PC-3 (cell line): ENCODE measurements at regions not wholly inside any gene's neighbourhood (a gene's known extent, or its start where the extent isn't known, plus 50 kb on each side); places are given as distances from the start of the nearest gene placed in this dataset.

Experiments
- ATAC-seq: fragments of 200-7000 bp; cut with Tn5 transposase; 2 replicates; pipeline ENCODE4 v1.9.1; 2020; ENCODE audit warnings: mild to moderate bottlenecking, moderate library complexity
- BruUV-seq: library from RNA; stranded (reverse); fragments of 400-500 nt; replicated peaks from 2 replicates; lab custom pipeline; 2021; lab: Mats Ljungman, UMichigan
- CTCF ChIA-PET: fragments of 300-600 bp; sonication (Branson Sonifier 250); formaldehyde crosslinking; loops from one replicate; lab custom pipeline; 2022; ENCODE audit warnings: antibody characterized with exemption; lab: Charles Lee
- POLR2A ChIA-PET: fragments of 300-600 bp; sonication (Branson Sonifier 250); formaldehyde crosslinking; loops from one replicate; lab custom pipeline; 2022; ENCODE audit warnings: antibody characterized with exemption; ENCODE audit not compliant: unreplicated experiment; lab: Charles Lee
- DNase-seq: peaks from one replicate; pipeline ENCODE4 v3.0.0-alpha.2; 2015
- H2AFZ ChIP-seq: fragments of 300-600 bp; sonication (generic); 2 replicates; pipeline ENCODE4 v1.6.0; 2016; ENCODE audit warnings: antibody characterized with exemption, low read length
- H3F3A ChIP-seq: fragments of 300-600 bp; sonication (generic); one replicate; pipeline ENCODE4 v1.6.0; 2017; ENCODE audit warnings: antibody characterized with exemption, low read length, control low read depth, mild to moderate bottlenecking; ENCODE audit not compliant: unreplicated experiment
- H3K27ac ChIP-seq: fragments of 300-600 bp; sonication (generic); 2 replicates; pipeline ENCODE4 v1.5.1; 2016; ENCODE audit warnings: mild to moderate bottlenecking, low read length
- H3K27me3 ChIP-seq: fragments of 300-600 bp; sonication (generic); 2 replicates; pipeline ENCODE4 v1.6.1; 2016; ENCODE audit warnings: low read length, mixed read lengths
- H3K36me3 ChIP-seq: fragments of 300-600 bp; sonication (generic); 2 replicates; pipeline ENCODE4 v1.6.1; 2016; ENCODE audit warnings: low read depth, mixed run types, low read length, mixed read lengths
- H3K4me1 ChIP-seq: fragments of 300-600 bp; sonication (generic); 2 replicates; pipeline ENCODE4 v1.5.1; 2016; ENCODE audit warnings: low read length; ENCODE audit not compliant: insufficient read depth
- H3K4me2 ChIP-seq: fragments of 300-600 bp; sonication (generic); 2 replicates; pipeline ENCODE4 v1.6.0; 2016; ENCODE audit warnings: low read length
- H3K4me3 ChIP-seq: fragments of 300-600 bp; sonication (generic); 2 replicates; pipeline ENCODE4 v1.5.1; 2016; ENCODE audit warnings: mild to moderate bottlenecking, low read length, mixed read lengths
- H3K79me2 ChIP-seq: fragments of 300-600 bp; sonication (generic); 2 replicates; pipeline ENCODE4 v1.6.1; 2017; ENCODE audit warnings: low read length, mixed read lengths
- H3K9ac ChIP-seq: fragments of 300-600 bp; sonication (generic); 2 replicates; pipeline ENCODE4 v1.6.0; 2016; ENCODE audit warnings: mild to moderate bottlenecking, low read length
- H3K9me2 ChIP-seq: fragments of 300-600 bp; sonication (generic); replicated peaks from 2 replicates; pipeline ENCODE4 v1.6.1; 2016; ENCODE audit warnings: mixed run types, low read length, mixed read lengths
- H3K9me3 ChIP-seq: fragments of 300-600 bp; sonication (generic); 2 replicates; pipeline ENCODE4 v1.6.1; 2016; ENCODE audit warnings: low read length, mixed read lengths
- H4K20me1 ChIP-seq: fragments of 300-600 bp; sonication (generic); 2 replicates; pipeline ENCODE4 v1.6.1; 2016; ENCODE audit warnings: low read length, mixed read lengths
- EZH2 ChIP-seq: fragments of 300-600 bp; sonication (generic); IDR thresholded peaks from one replicate; pipeline ENCODE4 v1.6.1; 2017; ENCODE audit warnings: antibody characterized with exemption, mild to moderate bottlenecking, low read length; ENCODE audit not compliant: unreplicated experiment
- EZH2phosphoT487 ChIP-seq: fragments of 300-600 bp; sonication (generic); IDR thresholded peaks from 2 replicates; pipeline ENCODE4 v1.6.1; 2018; ENCODE audit warnings: mild to moderate bottlenecking, antibody characterized with exemption, low read length, borderline replicate concordance
- intact Hi-C: fragments of 100-400 bp; cut with micrococcal nuclease; formaldehyde crosslinking; loops from 2 replicates; pipeline ENCODE4 v1.9.0; 2023
- TF ChIP-seq, protein P1 (sequence below): fragments of 300-600 bp; sonication (generic); conservative IDR thresholded peaks from 2 replicates; pipeline ENCODE4 v1.5.1; 2017; ENCODE audit warnings: antibody characterized with exemption, low read depth, mild to moderate bottlenecking, low read length

DNA sequence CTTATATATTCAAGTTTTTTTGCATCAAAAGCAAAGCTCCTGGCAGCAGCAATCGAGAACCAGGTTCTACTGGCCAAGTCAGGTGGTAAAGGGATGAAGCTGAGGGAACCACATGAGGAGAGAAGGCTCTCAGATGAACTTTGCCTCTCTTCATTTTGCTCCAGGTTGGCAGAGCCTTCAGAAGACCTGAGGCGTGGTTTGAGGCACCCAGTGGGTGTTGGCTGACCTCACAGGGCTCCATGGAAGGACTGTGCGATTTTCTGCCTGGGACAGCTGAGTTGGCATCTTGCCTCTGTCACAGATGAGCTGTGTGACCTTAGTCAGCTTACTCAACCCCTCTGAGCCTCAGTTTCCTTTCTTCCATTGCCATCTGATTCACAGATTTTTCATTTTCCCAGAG is 89.0 kb downstream of the INSIG2 start:
- Histone ChIP-seq H3K79me2 (no peaks in the 10 kb centered on the region), H3F3A (no peaks in the 10 kb centered on the region), H2AFZ (no peak overlapping the region), H4K20me1 (no peaks in the 10 kb centered on the region), H3K4me3 (no peak overlapping the region), H3K4me2 (no peak overlapping the region), H3K27ac (no peak overlapping the region), H3K9ac (no peak overlapping the region), H3K4me1 (no peaks in the 10 kb centered on the region), H3K9me3 (no peaks in the 10 kb centered on the region), H3K9me2 (no peaks in the 10 kb centered on the region), H3K27me3 (no peaks in the 10 kb centered on the region), H3K36me3 (no peaks in the 10 kb centered on the region)
- ChIA-PET POLR2A (no interaction called here), CTCF (no interaction called here)
- no peak for ATAC-seq
- no peak for DNase-seq
- no TSS peak for BruUV-seq
- TF ChIP-seq EZH2phosphoT487, result no peak
- intact Hi-C loops, result no loop called here

DNA sequence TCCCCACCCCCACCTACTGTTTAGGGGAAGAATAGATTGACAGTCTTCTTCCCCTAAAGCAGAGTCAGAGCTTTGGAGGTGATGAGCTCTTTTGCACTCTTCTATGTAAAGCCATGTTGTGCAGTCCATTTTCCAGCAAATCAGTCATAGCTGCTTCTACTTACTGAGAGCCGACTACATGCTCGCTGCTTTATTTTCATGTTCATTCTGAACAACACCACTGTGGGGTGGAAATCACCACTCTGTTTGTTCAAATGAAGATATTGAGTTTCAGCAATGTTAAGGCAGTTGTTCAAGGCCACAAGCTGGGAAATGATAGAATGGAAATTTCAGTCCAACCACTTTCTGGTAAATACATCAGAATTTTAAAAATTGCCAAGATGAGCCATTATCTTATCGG is 88.3 kb downstream of the INSIG2 start:
- CTCF ChIA-PET, result no interaction called here
- BruUV-seq, result no TSS peak

DNA sequence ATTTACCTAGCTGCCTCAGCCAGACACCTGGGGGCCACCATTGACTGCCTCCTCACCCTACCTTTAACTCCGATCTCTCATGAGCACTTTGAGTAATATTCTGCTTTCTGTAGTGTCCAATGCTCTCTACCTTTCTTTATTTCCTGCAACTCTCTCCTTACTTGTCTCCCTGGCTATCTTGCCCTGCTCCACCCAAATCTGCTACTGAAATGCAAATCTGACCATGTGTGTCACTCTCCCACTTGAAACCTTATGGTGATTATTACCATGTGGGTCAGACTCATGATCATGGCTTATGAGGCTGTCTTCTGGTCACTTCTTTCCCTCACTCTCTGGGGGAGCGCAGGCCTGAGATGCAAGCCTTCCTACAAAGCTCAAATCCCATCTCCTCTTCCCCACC is 83.3 kb downstream of the INSIG2 start:
- POLR2A ChIA-PET, result no interaction called here
- Histone ChIP-seq H3K4me2 (no peak overlapping the region), H3K27ac (no peak overlapping the region), H3K9me2 (no peaks in the 10 kb centered on the region), H3F3A (no peaks in the 10 kb centered on the region), H3K4me1 (peaks cover 12% of the 10 kb centered on the region), H2AFZ (no peak overlapping the region), H3K79me2 (no peaks in the 10 kb centered on the region), H3K4me3 (no peak overlapping the region), H3K27me3 (no peaks in the 10 kb centered on the region), H3K9me3 (no peaks in the 10 kb centered on the region), H4K20me1 (no peaks in the 10 kb centered on the region), H3K36me3 (no peaks in the 10 kb centered on the region), H3K9ac (no peak overlapping the region)
- intact Hi-C loops, result no loop called here
- ATAC-seq (no peak), DNase-seq (no peak)
- no TSS peak for BruUV-seq
- CTCF ChIA-PET, result no interaction called here
- TF ChIP-seq, protein P1, sequence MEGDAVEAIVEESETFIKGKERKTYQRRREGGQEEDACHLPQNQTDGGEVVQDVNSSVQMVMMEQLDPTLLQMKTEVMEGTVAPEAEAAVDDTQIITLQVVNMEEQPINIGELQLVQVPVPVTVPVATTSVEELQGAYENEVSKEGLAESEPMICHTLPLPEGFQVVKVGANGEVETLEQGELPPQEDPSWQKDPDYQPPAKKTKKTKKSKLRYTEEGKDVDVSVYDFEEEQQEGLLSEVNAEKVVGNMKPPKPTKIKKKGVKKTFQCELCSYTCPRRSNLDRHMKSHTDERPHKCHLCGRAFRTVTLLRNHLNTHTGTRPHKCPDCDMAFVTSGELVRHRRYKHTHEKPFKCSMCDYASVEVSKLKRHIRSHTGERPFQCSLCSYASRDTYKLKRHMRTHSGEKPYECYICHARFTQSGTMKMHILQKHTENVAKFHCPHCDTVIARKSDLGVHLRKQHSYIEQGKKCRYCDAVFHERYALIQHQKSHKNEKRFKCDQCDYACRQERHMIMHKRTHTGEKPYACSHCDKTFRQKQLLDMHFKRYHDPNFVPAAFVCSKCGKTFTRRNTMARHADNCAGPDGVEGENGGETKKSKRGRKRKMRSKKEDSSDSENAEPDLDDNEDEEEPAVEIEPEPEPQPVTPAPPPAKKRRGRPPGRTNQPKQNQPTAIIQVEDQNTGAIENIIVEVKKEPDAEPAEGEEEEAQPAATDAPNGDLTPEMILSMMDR, result no peak
- TF ChIP-seq EZH2phosphoT487, result no peak
- no peak for TF ChIP-seq EZH2

More for the DNA sequence above, 88.3 kb downstream of the INSIG2 start:
- intact Hi-C loops, result no loop called here
- no peak overlapping the region for H3K9ac ChIP-seq
- no peaks in the 10 kb centered on the region for H3K27me3 ChIP-seq
- no peaks in the 10 kb centered on the region for H4K20me1 ChIP-seq
- no peaks in the 10 kb centered on the region for H3K9me3 ChIP-seq
- ATAC-seq, result no peak
- no peak overlapping the region for H3K4me2 ChIP-seq
- H2AFZ ChIP-seq, result no peak overlapping the region
- TF ChIP-seq, protein P1, result no peak
- TF ChIP-seq EZH2phosphoT487, result no peak
- TF ChIP-seq EZH2, result no peak
- POLR2A ChIA-PET, result interaction anchor here (0.7 kb wide), 1 partner anchor 32 kb away, joined by 14 read pairs; no protein-coding TSS in a partner anchor
- H3K9me2 ChIP-seq, result no peaks in the 10 kb centered on the region
- no peak overlapping the region for H3K4me3 ChIP-seq
- no peak for DNase-seq
- no peaks in the 10 kb centered on the region for H3K36me3 ChIP-seq
- no peak overlapping the region for H3K27ac ChIP-seq
- H3K79me2 ChIP-seq, result no peaks in the 10 kb centered on the region
- H3K4me1 ChIP-seq, result no peaks in the 10 kb centered on the region
- no peaks in the 10 kb centered on the region for H3F3A ChIP-seq
